ENCODE measurements at regions not wholly inside any gene's neighbourhood (a gene's known extent, or its start where the extent isn't known, plus 50 kb on each side); places are given as distances from the start of the nearest gene placed in this dataset.

- peaks cover 2% of the 10 kb centered on the region for H3K9me3 Mint-ChIP-seq (ENCODE audit: insufficient read depth)
- Histone ChIP-seq H3K9me3 (ENCODE audit: control extremely low read depth in 1 of 3, control insufficient read depth in 2 of 3, insufficient read depth in 1 of 3, low read length in 2 of 3) (peaks cover 0 to 1% (median 0%) of the 10 kb centered on the region in 3 donors), H3K4me2 (replicated peaks; ENCODE audit: low read depth, low read length, poor library complexity, severe bottlenecking) (no peak overlapping the region), H2AFZ (ENCODE audit: insufficient read depth, low read depth, low read length, poor library complexity, severe bottlenecking) (no peak overlapping the region), H3K79me2 (ENCODE audit: control insufficient read depth, insufficient read depth, low read length) (no peaks in the 10 kb centered on the region), H3K36me3 (replicated peaks in 1 of 2; ENCODE audit: control extremely low read depth in 1 of 2, control insufficient read depth in 1 of 2, extremely low read depth in 1 of 2, insufficient read depth in 2 of 2, low read length in 1 of 2) (no peaks in the 10 kb centered on the region), H3K27me3 (replicated peaks in 1 of 4; ENCODE audit: control extremely low read depth in 1 of 4, control insufficient read depth in 3 of 4, insufficient read depth in 4 of 4, low read length in 3 of 4) (no peaks in the 10 kb centered on the region), H3K9ac (ENCODE audit: low read length) (no peak overlapping the region), H3K27ac (ENCODE audit: low read length in 2 of 2) (no peak overlapping the region), H3K4me1 (ENCODE audit: control insufficient read depth in 2 of 2, insufficient read depth in 2 of 2, low read length in 2 of 2) (no peaks in the 10 kb centered on the region), H4K20me1 (ENCODE audit: control insufficient read depth, insufficient read depth, low read length, poor library complexity, severe bottlenecking) (no peaks in the 10 kb centered on the region), H3K4me3 (ENCODE audit: control extremely low read depth in 1 of 5, extremely low read depth in 1 of 5, insufficient read depth in 1 of 5, low read depth in 2 of 5, low read length in 4 of 5) (no peak overlapping the region)
- ChIA-PET POLR2A (no interaction called here), CTCF (no interaction called here)
- H3K27ac Mint-ChIP-seq, result no peak overlapping the region
- ATAC-seq (ENCODE audit: low read depth) (no peak), DNase-seq (no peak)
- TF ChIP-seq EZH2 (IDR thresholded peaks at IDR 0.05; ENCODE audit: borderline replicate concordance, insufficient read depth, low read depth, low read length, poor library complexity, severe bottlenecking), result no peak
- TF ChIP-seq CTCF (IDR thresholded peaks at IDR 0.05), result no peak
- no peak overlapping the region for H3K4me3 Mint-ChIP-seq
- H3K27me3 Mint-ChIP-seq, result no peaks in the 10 kb centered on the region
- WGBS (ENCODE audit: insufficient coverage), result no CpG with 5 or more reads among the region's 2 CpGs
- no peaks in the 10 kb centered on the region for H3K4me1 Mint-ChIP-seq
- intact Hi-C loops (cut with micrococcal nuclease), result no loop called here
These were observed 388.5 kb upstream of the CHRM2 start for GRCh38 chr7:136479922-136480321.

- Histone ChIP-seq H3K9me3 (ENCODE audit: control extremely low read depth in 1 of 3, control insufficient read depth in 2 of 3, insufficient read depth in 1 of 3, low read length in 2 of 3) (peaks cover 0 to 17% (median 0%) of the 10 kb centered on the region in 3 donors), H3K36me3 (replicated peaks in 1 of 2; ENCODE audit: control extremely low read depth in 1 of 2, control insufficient read depth in 1 of 2, extremely low read depth in 1 of 2, insufficient read depth in 2 of 2, low read length in 1 of 2) (no peaks in the 10 kb centered on the region), H3K4me3 (ENCODE audit: control extremely low read depth in 1 of 5, extremely low read depth in 1 of 5, insufficient read depth in 1 of 5, low read depth in 2 of 5, low read length in 4 of 5) (no peak overlapping the region), H3K4me1 (ENCODE audit: control insufficient read depth in 2 of 2, insufficient read depth in 2 of 2, low read length in 2 of 2) (no peaks in the 10 kb centered on the region), H3K4me2 (replicated peaks; ENCODE audit: low read depth, low read length, poor library complexity, severe bottlenecking) (no peak overlapping the region), H3K9ac (ENCODE audit: low read length) (no peak overlapping the region), H4K20me1 (ENCODE audit: control insufficient read depth, insufficient read depth, low read length, poor library complexity, severe bottlenecking) (no peaks in the 10 kb centered on the region), H3K27ac (ENCODE audit: low read length in 2 of 2) (no peak overlapping the region), H2AFZ (ENCODE audit: insufficient read depth, low read depth, low read length, poor library complexity, severe bottlenecking) (no peak overlapping the region), H3K79me2 (ENCODE audit: control insufficient read depth, insufficient read depth, low read length) (no peaks in the 10 kb centered on the region), H3K27me3 (replicated peaks in 1 of 4; ENCODE audit: control extremely low read depth in 1 of 4, control insufficient read depth in 3 of 4, insufficient read depth in 4 of 4, low read length in 3 of 4) (no peaks in the 10 kb centered on the region)
- ChIA-PET CTCF (no interaction called here), POLR2A (no interaction called here)
- no peak for ATAC-seq (ENCODE audit: low read depth)
- no peak for DNase-seq
- Mint-ChIP-seq H3K9me3 (ENCODE audit: insufficient read depth) (peaks cover 19% of the 10 kb centered on the region), H3K27me3 (no peaks in the 10 kb centered on the region), H3K27ac (no peak overlapping the region), H3K4me1 (no peaks in the 10 kb centered on the region), H3K4me3 (no peak overlapping the region)
- WGBS (ENCODE audit: insufficient coverage), result no CpG with 5 or more reads among the region's 1 CpG
- TF ChIP-seq CTCF (IDR thresholded peaks at IDR 0.05) (no peak), EZH2 (IDR thresholded peaks at IDR 0.05; ENCODE audit: borderline replicate concordance, insufficient read depth, low read depth, low read length, poor library complexity, severe bottlenecking) (no peak)
- intact Hi-C loops (cut with micrococcal nuclease), result no loop called here
These were observed 398.3 kb upstream of the CHRM2 start for GRCh38 chr7:136470179-136470578.

Data from B cell (primary cell).